ENCODE measurements at regions not wholly inside any gene's neighbourhood (a gene's known extent, or its start where the extent isn't known, plus 50 kb on each side); places are given as distances from the start of the nearest gene placed in this dataset.
A peak's percentile ranks its signal among the peaks of the same experiment; 100 is the strongest.

- H3K9me2 ChIP-seq (replicated peaks; ENCODE audit: insufficient read depth), result no peaks in the 10 kb centered on the region
- WGBS (ENCODE audit: low lambda C conversion rate, missing lambda C conversion rate), result 85% methylated on average over 2 of the region's 2 CpGs
- H4K20me1 ChIP-seq (ENCODE audit: insufficient read depth, poor library complexity, severe bottlenecking), result no peaks in the 10 kb centered on the region
- no peaks in the 10 kb centered on the region for H3K27me3 ChIP-seq
- H3K4me2 ChIP-seq, result no peak overlapping the region
- DNase-seq (ENCODE audit: low spot score), result no peak
- H3K79me2 ChIP-seq, result no peaks in the 10 kb centered on the region
- no peak overlapping the region for H3K4me3 ChIP-seq
- H3K36me3 ChIP-seq (replicated peaks; ENCODE audit: insufficient read depth, low read depth), result no peaks in the 10 kb centered on the region
- no peaks in the 10 kb centered on the region for H3K9me3 ChIP-seq (ENCODE audit: low read depth)
- TF ChIP-seq EZH2phosphoT487 (IDR thresholded peaks at IDR 0.05; ENCODE audit: low read depth, severe bottlenecking, unreplicated experiment) (no peak), CTCF (IDR thresholded peaks at IDR 0.05; ENCODE audit: poor library complexity) (no peak), EZH2 (IDR thresholded peaks at IDR 0.05; ENCODE audit: borderline replicate concordance) (no peak)
- H3K27ac ChIP-seq, result no peak overlapping the region
- H3K4me1 ChIP-seq (ENCODE audit: insufficient read depth), result peaks cover 5% of the 10 kb centered on the region
- H2AFZ ChIP-seq, result no peak overlapping the region
These were observed 64.9 kb upstream of the SLC39A10 start for GRCh38 chr2:195592105-195592504.

- H3K4me1 ChIP-seq (ENCODE audit: insufficient read depth), result peaks cover 5% of the 10 kb centered on the region
- H3K9me2 ChIP-seq (replicated peaks; ENCODE audit: insufficient read depth), result no peaks in the 10 kb centered on the region
- H3K4me2 ChIP-seq, result no peak overlapping the region
- peak overlapping the region; percentile 42 for H3K27ac ChIP-seq
- H4K20me1 ChIP-seq (ENCODE audit: insufficient read depth, poor library complexity, severe bottlenecking), result no peaks in the 10 kb centered on the region
- H3K9me3 ChIP-seq (ENCODE audit: low read depth), result no peaks in the 10 kb centered on the region
- no peak overlapping the region for H2AFZ ChIP-seq
- WGBS (ENCODE audit: low lambda C conversion rate, missing lambda C conversion rate), result 71% methylated on average over 1 of the region's 1 CpG
- no peaks in the 10 kb centered on the region for H3K36me3 ChIP-seq (replicated peaks; ENCODE audit: insufficient read depth, low read depth)
- no peaks in the 10 kb centered on the region for H3K79me2 ChIP-seq
- peak; percentile 35 for DNase-seq (ENCODE audit: low spot score)
- no peak overlapping the region for H3K4me3 ChIP-seq
- TF ChIP-seq EZH2phosphoT487 (IDR thresholded peaks at IDR 0.05; ENCODE audit: low read depth, severe bottlenecking, unreplicated experiment) (no peak), CTCF (IDR thresholded peaks at IDR 0.05; ENCODE audit: poor library complexity) (no peak), EZH2 (IDR thresholded peaks at IDR 0.05; ENCODE audit: borderline replicate concordance) (no peak)
- no peaks in the 10 kb centered on the region for H3K27me3 ChIP-seq
These were observed 66.2 kb upstream of the SLC39A10 start for GRCh38 chr2:195590861-195591205.

GRCh38 chr2:195590199-195590860 is 66.7 kb upstream of the SLC39A10 start:
- Histone ChIP-seq H3K4me2 (no peak overlapping the region), H3K36me3 (replicated peaks; ENCODE audit: insufficient read depth, low read depth) (no peaks in the 10 kb centered on the region), H3K27me3 (no peaks in the 10 kb centered on the region), H2AFZ (no peak overlapping the region), H3K27ac (peak overlapping the region; percentile 42), H3K9me2 (replicated peaks; ENCODE audit: insufficient read depth) (no peaks in the 10 kb centered on the region), H3K9me3 (ENCODE audit: low read depth) (no peaks in the 10 kb centered on the region), H4K20me1 (ENCODE audit: insufficient read depth, poor library complexity, severe bottlenecking) (no peaks in the 10 kb centered on the region), H3K4me1 (ENCODE audit: insufficient read depth) (peaks cover 5% of the 10 kb centered on the region), H3K79me2 (no peaks in the 10 kb centered on the region), H3K4me3 (no peak overlapping the region)
- TF ChIP-seq EZH2 (IDR thresholded peaks at IDR 0.05; ENCODE audit: borderline replicate concordance), result no peak
- TF ChIP-seq EZH2phosphoT487 (IDR thresholded peaks at IDR 0.05; ENCODE audit: low read depth, severe bottlenecking, unreplicated experiment), result no peak
- TF ChIP-seq CTCF (IDR thresholded peaks at IDR 0.05; ENCODE audit: poor library complexity), result no peak
- no peak for DNase-seq (ENCODE audit: low spot score)
- 93% methylated on average over 1 of the region's 1 CpG for WGBS (ENCODE audit: low lambda C conversion rate, missing lambda C conversion rate)

Data from hepatocyte (in vitro differentiated cells).